EH (cell line): ENCODE measurements at regions not wholly inside any gene's neighbourhood (a gene's known extent, or its start where the extent isn't known, plus 50 kb on each side); places are given as distances from the start of the nearest gene placed in this dataset.
"Not testable (repeated sequence)": the region's sequence is repeated elsewhere in the genome, so short reads cannot be mapped to it uniquely, and the experiment has no call there.

Source experiments
- DNase-seq: peaks from one replicate; pipeline ENCODE4 v3.0.0-alpha.2; 2015; ENCODE audit warnings: low read depth

- DNase-seq: no peak
Observed at GRCh38 chr2:238521002-238521401, 94.3 kb downstream of the ASB1 start.

DNA sequence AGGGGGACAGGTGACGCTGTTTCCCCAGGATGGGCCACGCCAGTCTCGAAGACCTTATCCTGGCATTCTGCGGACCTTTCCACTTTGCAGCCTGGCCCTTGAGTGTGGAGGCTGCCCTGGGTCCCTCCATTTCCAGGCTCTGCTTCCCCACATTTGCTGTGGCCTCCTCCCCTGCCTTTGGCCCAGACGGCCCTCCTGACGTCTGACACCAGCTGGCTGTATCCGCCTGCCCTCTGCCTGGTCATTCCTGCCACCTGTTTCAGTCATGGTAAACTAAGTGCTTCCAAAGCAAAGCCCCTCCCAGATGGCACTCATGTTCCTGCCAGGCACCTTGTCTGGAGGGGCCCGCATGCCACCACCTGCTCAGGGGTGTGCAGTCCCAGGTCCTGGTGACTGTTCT is 95.1 kb downstream of the ASB1 start:
- DNase-seq: no peak

DNA sequence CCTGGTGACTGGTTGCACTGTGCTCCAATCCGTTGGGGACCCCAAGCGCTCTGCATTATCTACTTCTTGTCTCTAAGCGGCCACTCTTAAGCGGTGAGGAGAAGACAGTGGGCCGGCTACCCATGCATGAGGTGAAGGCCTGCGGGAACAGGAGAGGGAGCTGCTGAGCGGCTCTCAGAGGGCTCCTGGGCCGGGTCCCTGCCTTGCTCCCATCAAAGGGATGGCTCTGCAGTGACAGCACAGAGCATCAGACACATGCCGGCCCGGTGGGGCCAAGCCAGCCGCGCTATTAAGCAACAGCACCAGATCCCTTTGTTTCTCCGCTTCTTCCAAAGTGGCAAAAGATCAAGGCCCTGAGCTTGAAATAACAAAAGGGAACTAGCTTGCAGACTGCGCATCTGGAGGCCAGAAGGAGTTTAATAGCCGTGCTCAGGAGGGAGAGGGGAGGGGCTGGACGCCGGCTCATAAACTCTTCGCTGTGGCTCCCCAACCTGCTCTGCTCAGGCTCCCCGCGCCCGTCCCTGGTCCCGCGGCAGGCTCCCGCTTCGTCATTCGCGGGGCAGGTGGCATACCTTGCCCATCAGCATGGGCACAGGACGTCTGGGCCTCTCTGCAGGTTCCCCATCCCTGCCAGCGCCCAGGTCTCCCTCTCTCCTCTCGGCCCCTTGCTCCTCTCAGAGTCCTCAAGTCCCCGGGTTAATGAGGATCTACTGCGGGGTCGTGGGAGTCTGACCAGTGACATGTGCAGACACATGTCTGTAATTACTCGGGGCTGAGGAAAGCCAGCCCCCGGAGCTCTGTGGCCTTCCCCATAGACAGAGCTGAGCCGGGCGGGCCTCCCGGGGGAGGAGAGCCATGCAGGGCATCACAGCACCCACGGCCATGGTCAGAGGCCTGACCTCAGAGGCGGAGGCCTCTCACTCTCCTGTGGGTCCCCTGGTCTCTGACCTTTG is 96.7 kb downstream of the ASB1 start:
- DNase-seq: peak; percentile 64

- DNase-seq: no peak
Observed at GRCh38 chr2:238524426-238524983, 97.8 kb downstream of the ASB1 start.

GRCh38 chr2:238525990-238526389 is 99.3 kb downstream of the ASB1 start:
- DNase-seq: no peak

GRCh38 chr2:238527565-238527964 is 100.8 kb downstream of the ASB1 start:
- peak; percentile 90 for DNase-seq

DNA sequence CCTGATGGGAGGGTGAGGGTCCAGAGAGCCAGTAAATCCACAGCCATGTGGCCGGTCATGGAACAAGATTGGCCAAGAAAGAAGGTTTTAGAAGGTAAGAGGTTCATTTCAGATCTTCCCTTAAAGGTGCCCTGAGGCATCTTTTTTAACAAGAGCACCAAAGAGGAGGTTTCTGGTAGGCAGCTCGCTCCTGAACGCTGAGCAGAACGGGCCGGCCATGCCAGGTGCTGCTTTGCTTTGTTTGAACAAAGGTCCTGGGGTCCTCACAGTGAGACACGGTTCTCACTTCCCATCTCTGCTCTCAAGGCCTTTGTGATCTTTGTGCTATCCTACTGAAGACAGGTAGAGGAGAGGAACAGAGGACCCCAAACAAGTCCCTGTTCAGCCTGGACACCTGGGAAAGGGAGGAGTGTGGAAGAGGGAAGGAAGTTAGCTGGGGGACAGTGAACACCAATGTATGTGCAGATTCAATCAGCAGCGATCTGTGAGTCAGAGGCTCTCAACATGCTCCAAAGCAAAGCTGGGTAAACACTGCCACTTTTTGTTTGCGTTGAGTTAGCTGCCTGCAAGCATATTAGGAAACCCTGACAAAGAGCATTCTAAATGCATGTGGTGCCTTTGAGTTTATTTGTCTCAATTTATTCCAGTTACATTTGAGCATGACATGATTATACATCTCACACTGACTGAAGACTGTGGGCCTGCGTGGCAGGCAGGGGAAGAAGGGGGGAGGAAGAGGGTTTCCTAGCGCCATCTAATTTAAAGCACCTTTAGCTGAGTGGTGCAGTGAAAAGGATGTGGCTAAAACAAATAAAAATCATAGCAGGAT is 102.4 kb downstream of the ASB1 start:
- peak; percentile 82 for DNase-seq

DNA sequence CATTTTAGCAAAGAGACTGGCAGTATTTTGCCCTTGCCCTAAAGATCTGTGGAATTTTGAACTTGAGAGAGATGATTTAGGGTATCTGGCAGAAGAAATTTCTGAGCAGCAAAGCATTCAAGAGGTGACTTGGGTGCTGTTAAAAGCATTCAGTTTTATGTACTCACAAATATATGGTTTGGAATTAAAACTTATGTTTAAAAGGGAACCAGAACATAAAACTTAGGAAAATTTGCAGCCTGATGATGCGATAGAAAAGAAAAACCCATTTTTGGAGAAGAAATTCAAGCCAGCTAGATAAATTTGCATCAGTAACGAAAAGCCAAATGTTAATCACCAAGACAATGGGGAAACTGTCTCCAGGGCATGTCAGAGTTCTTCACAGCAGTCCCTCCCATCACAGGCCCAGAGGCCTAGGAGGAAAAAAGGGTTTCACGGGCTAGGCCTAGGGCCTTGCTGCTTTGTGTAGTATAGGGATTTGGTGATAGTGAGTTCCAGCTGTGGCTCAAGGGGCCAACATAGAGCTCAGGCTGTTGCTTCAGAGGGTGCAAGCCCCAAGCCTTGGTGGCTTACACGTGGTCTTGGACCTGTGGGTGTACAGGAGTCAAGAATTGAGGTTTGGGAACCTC is 104.4 kb downstream of the ASB1 start:
- DNase-seq: not testable (repeated sequence)

DNA sequence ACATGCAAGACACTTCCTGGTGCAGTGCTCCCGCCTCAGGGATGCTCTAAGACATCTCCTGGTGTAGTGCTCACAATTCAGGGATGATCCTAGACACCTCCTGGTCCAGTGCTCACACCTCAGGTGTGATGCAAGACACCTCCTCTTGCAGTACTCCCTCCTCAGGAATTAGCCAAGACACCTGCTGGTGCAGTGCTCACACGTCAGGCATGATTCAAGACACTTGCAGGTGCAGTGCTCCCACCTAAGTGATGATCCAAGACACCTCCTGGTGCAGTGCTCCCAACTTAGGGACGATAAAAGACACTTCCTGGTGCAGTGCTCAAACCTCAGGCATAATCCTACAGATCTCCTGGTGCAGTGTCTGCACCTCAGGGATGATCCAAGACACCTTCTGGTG is 117.0 kb downstream of the ASB1 start:
- DNase-seq: not testable (repeated sequence)

DNA sequence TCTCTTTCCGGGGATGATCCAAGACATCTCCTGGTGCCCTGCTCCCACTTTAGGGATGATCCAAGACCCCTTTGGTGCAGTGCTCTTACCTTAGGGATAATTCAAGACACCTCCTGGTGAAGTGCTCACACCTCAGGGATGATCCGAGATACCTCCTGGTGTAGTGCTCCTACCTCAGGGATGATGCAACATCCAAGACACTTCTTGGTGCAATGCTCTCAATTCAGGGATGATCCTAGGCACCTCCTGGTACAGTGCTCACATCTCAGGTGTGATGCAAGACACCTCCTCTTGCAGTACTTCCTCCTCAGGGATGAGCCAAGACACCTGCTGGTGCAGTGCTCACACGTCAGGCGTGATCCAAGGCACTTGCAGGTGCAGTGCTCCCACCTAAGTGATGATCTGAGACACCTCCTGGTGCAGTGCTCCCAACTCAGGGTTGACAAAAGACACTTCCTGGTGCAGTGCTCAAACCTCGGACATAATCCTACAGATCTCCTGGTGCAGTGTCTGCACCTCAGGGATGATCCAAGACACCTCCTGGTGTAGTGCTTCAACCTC is 122.3 kb downstream of the ASB1 start:
- DNase-seq: no peak

DNA sequence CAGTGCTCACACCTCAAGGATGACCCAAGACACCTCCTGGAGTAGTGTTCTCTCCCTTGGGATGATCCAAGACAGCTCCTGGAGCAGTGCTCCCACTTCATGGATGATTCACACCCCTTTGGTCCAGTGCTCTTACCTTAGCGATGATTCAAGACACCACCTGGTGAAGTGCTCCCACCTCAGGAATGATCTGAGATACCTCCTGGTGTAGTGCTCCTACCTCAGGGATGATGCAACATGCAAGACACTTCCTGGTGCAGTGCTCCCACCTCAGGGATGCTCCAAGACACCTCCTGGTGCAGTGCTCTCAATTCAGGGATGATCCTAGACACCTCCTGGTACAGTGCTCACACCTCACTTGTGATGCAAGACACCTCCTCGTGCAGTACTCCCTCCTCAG is 123.1 kb downstream of the ASB1 start:
- no peak for DNase-seq

GRCh38 chr2:238551091-238551490 is 124.4 kb downstream of the ASB1 start:
- DNase-seq: no peak

GRCh38 chr2:238552226-238552625 is 125.5 kb downstream of the ASB1 start:
- DNase-seq: no peak

- no peak for DNase-seq
Observed at GRCh38 chr2:238553159-238553558, 126.4 kb downstream of the ASB1 start.

GRCh38 chr2:238554468-238555315 is 128.0 kb downstream of the ASB1 start:
- DNase-seq: no peak

- no peak for DNase-seq
Observed at GRCh38 chr2:238555786-238556542, 129.2 kb downstream of the ASB1 start.

- DNase-seq: no peak
Observed at GRCh38 chr2:238557431-238557830, 130.7 kb downstream of the ASB1 start.

DNA sequence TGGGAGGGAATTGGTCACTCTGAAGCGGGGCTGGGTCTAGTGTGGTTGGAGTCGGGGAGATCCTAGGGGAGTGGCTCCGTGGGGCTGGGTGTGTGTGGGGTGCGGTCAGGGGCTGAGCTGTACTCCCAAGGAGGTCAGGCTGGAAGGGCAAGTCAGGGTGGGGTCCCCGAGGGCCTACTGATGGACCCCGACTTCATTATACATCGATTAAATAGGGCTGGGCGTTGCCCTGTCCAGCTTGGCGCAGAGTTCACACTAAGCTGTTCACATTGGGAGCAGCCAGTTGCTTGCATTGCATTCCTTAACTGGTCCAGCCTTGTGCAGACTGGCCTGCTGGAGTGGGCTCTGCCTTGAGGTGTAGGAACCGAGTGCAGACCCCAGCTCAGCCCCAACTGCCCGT is 131.2 kb downstream of the ASB1 start:
- no peak for DNase-seq

DNA sequence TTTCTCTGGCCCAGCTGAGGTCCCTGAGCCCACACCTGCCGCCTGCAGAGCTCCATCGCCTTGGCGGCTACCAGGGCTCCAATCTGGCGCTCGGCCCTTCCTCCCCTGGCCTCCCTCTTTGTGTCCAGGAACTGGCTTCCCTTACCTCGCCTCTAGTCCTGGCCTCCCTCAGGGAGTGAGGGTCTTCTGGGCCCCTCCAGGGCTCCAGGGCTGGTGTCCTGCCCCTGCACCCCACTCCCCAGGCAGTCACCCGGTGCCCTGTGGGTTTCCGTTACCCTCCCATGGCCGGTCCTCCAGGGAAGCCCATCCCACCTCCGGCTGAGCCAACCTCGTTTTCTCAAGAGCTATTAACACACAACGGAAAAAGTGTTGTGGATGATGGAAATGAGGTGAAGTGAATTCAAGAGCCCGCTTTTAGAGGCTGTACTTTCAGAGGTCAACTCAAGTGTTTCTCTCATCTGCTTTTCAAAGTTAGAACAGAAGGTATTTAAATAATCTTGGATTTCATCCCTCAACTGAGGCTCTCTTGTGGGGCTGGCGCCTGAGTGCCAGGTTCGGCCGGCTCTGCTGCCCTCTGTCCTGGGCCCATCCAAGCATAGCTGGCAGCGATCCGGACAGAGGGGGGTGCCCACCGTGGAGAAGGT is 131.9 kb downstream of the ASB1 start:
- DNase-seq: no peak

DNA sequence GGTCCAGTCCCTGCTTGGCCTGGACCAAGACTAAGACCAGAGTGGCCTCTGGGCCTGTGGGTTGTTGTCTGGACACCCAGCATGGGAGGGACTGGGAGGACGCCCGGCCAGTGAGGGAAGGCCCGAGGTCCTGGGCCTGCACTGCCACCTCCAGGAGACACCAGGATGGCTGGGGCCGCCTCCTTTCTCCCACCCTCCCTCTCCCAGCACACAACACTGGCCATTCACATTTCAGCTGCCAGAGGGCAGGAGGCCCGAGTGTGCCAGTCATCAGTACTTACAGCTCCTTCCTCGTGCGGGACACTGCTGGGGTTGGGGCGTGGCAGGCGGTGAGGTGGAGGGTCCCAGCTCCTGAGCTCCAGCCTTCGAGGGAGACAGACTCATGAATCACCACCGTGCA is 133.5 kb downstream of the ASB1 start:
- DNase-seq: peak; percentile 4
